ENCODE measurements at regions not wholly inside any gene's neighbourhood (a gene's known extent, or its start where the extent isn't known, plus 50 kb on each side); places are given as distances from the start of the nearest gene placed in this dataset.

DNA sequence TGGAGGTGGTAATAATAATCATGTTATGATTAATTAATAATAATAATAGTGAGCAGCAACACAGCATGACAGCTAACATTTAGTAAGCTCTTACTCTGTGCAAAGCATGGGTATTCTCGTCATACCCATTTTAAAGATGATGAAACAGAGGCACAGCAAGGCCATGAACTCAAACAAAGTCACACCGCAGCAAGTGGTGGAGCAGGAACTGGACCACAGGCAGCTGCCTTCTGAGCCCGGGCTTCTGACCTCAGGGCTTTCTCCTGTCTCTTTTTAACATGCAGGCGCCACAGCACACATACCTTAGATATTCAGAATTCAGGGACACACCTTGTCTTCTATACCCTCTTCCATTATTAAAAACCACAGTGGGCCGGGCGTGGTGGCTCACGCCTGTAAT, 50.7 kb upstream of the SPATA12 start:
- no peak overlapping the region for H3K27ac ChIP-seq (ENCODE audit: low read depth, low read length)
- WGBS, 3 donors = 97 to 98% (median 97%) methylated on average over 7 of the region's 7 CpGs

DNA sequence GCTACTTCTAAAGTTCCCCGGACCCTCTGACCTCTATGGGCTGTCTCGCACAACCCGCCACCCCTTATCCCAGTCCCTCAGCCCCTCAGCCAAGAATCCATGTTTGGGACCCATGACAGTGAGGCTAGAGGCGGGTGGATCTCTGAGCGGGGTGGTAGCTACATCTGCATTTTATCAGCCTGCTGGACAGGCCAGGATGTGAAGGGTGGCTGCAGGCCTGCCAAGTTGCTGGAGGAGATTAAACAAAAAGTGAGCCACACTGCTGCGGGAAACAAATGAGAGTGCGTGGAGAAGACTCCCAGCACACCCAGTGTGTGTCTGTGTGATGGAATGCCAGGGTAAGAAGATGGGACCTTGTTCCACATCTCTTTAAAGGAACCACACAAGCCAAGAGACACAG, 51.1 kb upstream of the SPATA12 start:
- no peak overlapping the region for H3K27ac ChIP-seq (ENCODE audit: low read depth, low read length)
- WGBS, 3 donors = 53 to 77% (median 69%) methylated on average over 7 of the region's 7 CpGs

DNA sequence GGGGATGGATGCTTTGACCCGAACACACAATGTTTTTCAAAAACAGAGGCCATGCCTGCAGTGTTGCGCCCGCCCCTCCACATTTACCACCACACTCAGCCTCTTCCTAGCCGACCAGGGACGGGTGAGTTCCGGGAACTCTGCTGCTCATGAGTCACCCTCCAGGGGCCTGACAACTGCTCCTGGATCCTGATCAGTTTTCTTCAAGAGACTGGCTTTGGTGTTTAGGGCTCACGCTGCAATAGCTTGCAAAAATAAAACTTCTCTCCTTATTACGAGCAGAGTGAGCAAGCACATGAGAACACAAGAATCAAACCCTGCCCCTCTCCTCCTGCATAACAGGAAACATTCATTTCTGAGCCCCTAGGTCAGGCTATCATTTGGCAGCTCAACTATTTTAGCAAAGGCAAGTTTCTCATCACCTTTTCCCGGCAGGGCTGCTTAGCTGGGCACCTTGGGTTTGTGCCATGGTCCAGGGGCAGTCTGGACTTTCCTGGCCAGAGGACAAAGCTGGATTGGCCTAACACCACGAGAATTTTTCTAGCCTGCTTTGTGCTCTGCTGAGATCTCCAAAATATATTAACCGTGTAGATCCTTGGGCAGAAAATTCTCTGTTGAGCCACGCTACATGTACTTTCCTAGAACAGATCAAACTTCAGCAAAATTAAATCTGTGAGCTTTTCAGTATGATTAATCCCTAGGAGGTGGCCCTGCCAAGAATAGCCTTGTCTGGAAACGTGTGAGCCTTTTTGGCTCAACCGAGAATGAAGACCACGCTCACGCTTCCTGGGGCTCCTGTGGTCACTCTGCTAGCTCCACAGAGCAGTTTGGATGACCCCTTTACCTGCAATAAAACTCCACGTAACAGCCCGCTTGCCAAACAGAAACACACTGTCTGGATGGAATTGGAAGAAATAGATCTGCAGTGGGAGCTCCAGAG, 52.7 kb upstream of the SPATA12 start:
- WGBS, 3 donors = 32 to 59% (median 33%) methylated on average over 18 of the region's 18 CpGs

DNA sequence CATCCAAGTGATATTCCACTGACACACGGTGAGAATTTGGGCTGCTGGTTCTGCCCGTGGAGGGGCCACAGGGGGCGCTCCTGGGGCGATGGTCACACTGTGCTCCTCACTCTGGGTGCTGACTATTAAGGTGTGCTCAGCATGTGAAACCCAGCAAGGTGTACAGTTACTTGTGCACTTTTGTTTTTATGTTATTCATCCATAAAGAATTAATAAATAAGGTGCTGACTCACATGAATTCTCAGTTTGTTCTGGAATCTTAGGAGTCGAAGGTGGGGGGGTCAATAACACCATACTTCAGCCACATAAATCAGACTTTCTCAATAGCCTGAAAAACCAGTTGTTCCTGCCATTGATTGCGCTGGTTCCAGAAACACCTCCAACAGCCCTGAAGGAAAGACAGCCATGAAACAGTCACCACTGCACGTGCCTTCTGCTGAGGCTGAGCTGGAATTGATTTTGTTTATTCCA, 53.5 kb upstream of the SPATA12 start:
- peak overlapping the region; percentile 72 for H3K27ac ChIP-seq (ENCODE audit: low read depth, low read length)
- 45 to 56% (median 52%) methylated on average over 7 of the region's 7 CpGs for WGBS, 3 donors

More for the DNA sequence above, 52.7 kb upstream of the SPATA12 start:
- H3K27ac ChIP-seq (ENCODE audit: low read depth, low read length) = peak overlapping the region; percentile 81

DNA sequence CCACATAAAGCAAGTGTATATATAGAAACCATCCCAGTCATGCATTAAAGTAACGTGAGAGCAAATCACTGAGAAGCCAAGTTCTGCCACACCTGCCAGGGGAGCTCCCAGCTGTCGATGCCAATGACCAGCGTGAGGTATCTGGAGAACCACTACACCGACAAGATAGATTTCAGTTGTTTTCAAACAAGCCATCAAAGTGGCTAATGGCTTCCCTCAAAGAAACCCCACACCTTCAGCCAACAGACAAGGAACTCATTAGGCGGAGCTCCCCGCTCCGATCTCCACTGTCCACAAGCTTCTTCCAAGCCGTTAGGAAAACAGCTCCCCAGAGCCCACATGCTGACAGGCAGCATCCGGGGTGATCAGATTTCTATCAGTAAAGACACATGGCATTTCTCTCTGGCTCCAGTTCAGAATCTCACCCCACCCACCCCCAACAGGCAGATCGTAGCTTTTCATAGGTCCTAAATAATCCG, 54.2 kb upstream of the SPATA12 start:
- WGBS, 3 donors = 78 to 81% (median 80%) methylated on average over 11 of the region's 11 CpGs
- no peak overlapping the region for H3K27ac ChIP-seq (ENCODE audit: low read depth, low read length)

DNA sequence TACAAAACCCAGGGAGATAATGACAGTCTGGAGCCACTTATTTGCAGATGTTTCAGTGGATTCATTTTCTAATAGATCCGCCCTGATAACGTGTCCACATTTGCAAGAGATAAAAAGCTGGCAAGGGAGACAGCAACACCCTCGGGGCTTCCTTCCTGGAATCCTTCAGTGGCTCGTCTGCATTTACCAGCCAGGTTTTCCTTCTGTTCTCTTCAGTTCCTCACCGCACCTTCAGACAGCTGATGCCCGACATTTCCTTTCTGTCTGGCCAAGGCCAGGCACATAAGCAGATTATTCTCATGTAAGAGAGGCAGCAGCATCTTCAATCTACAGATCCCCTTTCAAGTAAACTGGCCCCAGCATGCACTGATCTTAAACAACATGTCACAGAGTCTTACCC, 56.2 kb upstream of the SPATA12 start:
- H3K27ac ChIP-seq (ENCODE audit: low read depth, low read length) = no peak overlapping the region
- WGBS, 3 donors = 34 to 66% (median 44%) methylated on average over 6 of the region's 6 CpGs

DNA sequence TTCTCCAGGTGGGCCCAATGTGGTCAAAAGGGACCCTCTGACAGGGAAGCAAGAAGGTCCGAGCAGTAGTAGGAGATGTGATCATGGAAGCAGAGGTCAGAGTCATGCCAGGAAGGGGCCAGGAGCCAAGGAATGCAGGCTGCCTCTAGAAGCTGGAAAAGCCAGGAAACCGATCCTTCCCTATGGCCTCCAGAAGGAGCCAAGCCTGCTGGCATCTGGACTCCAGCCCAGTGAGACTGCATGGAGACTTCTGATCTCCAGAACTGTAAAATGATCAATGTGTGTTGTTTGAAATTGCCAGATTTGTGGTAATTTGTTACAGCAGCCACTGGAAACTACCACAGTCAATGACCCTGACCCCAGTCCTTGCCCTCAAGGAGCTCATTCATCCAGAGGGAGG, 56.8 kb upstream of the SPATA12 start:
- WGBS, 3 donors = 91 to 94% (median 91%) methylated on average over 2 of the region's 2 CpGs
- H3K27ac ChIP-seq (ENCODE audit: low read depth, low read length) = no peak overlapping the region

DNA sequence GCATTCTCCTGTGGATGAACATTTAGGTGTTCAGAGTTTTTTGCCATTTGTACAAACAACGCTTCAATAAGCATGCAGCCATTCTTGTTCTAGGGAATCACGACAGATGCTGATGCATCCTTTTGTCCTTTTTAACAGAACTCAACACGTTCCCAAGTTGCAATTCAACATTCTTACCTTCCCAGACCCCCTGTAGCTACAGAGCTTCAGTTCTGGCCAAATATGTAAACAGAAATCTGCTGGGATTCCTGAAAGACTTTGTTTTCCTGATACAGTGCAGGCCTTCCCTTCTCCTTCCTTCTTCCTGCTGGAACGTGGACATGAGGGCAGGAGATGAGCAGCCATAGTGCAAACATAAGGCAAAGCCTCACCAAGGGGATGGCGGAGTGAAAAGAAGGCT, 59.1 kb upstream of the SPATA12 start:
- no peak overlapping the region for H3K27ac ChIP-seq (ENCODE audit: low read depth, low read length)
- WGBS, 3 donors = 76 to 92% (median 90%) methylated on average over 5 of the region's 5 CpGs

DNA sequence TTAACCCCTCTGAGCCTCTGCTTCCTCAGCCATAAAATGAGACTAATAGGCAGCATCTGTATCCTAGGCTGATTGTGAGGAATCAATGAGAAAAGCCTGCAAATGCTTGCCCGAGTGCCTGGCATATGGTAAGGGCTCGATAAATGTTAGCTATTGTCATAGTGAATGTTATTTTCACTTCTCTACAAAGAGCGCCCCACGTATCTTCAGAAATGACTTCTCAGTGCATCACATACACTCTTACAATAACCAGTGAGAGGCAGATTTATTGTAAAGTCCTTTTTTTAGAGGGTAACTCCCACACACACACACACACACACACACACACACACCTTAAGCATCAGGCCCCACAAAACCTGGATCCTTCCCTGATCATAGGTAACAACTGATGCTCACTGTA, 60.5 kb upstream of the SPATA12 start:
- 95 to 96% (median 96%) methylated on average over 4 of the region's 4 CpGs for WGBS, 3 donors
- no peak overlapping the region for H3K27ac ChIP-seq (ENCODE audit: low read depth, low read length)

DNA sequence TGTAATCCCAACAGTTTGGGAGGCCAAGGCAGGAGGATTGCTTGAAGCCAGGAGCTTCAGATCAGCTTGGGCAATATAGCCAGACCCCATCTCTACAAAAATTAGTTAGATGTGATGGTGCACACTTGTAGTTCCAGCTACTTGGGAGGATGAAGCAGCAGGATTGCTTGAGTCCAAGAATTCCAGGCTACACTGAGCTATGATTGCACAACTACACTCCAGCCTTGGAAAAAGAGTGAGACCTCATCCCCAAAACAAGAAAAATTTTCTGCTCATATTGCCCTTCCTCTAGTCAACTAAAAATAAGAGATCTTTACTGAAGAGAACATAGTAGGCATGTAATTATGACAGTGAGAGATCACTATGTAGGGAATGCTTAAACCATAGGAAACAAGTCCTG, 60.9 kb upstream of the SPATA12 start:
- H3K27ac ChIP-seq (ENCODE audit: low read depth, low read length) = no peak overlapping the region

DNA sequence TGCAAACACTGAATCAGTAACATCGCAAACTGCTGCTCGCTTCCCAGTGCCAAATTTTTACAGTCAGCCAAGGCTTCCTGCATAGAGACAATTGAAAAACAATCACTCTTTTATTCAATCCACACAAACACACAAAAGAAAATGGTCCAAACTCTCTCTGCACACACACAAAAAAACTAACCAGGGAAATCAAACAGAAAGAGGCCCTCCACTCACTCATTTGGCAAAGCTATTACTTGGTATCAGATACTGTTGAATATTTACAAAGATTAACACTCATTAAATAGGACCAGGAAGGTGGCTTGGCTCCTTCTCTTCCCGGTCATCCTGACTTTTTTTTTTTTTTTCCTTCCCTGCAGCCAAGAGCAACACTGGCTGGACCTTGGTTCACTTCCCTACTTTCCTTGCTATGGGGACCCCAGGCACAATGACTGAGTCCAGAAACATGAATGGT, 62.4 kb upstream of the SPATA12 start:
- no peak overlapping the region for H3K27ac ChIP-seq (ENCODE audit: low read depth, low read length)
- 40 to 53% (median 46%) methylated on average over 3 of the region's 3 CpGs for WGBS, 3 donors

DNA sequence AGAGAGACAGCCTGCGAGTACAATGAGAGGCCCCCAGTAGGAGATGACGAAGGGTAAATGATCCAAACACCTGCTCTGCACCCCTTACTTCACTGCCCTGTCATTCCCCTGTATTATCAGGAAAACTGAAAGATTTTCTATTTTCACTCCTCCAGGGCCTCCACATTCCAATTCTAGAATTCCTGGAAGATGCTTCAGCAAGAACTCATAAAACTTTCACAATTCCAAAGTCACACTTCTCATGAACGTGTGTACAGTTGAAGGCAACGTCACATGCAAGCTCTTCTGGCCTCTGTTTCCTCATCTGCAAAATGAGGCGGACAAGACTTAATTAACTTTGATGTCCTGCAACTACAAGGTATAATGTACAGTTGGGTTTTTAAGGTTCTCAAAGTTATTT, 62.8 kb upstream of the SPATA12 start:
- WGBS, 3 donors = 64 to 77% (median 73%) methylated on average over 5 of the region's 5 CpGs
- no peak overlapping the region for H3K27ac ChIP-seq (ENCODE audit: low read depth, low read length)

DNA sequence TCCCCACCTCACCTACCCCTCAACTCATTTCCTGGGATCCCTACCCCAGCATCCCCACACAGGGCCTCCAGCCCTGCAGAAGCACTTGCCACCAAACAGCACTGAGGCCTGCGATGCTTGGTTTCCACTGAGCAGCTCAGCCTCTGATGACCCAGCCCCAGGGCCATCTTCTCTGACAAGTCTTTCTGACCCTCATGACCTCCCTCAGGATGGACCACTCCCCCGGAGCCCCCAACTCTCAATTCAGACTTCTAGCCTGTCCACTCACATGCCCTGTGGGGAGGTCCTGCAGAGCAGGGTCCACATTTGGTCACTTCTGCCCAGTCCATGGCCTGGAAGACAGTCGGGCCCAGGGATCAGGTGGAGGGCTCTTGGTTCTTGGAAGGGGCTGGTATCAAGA, 63.4 kb upstream of the SPATA12 start:
- WGBS, 3 donors = 91 to 94% (median 93%) methylated on average over 3 of the region's 3 CpGs
- no peak overlapping the region for H3K27ac ChIP-seq (ENCODE audit: low read depth, low read length)

DNA sequence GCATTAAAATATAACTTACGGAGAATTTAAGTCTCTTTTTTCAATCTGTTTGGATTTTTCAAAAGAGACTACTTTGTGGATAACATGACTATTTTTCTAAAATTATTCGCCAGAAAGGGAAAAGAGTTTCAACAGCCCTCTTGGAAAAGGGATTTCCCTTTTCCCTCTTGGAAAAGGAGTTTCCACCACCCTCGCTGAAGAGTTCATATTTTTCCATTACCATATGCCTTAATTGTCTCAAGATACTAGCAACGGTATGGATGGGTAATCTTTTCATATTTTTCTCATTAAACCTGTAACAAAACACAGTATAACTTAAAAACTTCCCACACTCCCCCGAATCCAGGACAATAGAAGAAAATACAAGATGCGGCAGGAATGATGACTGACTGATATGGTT, 66.1 kb upstream of the SPATA12 start:
- 80 to 88% (median 87%) methylated on average over 6 of the region's 6 CpGs for WGBS, 3 donors
- H3K27ac ChIP-seq (ENCODE audit: low read depth, low read length) = no peak overlapping the region

DNA sequence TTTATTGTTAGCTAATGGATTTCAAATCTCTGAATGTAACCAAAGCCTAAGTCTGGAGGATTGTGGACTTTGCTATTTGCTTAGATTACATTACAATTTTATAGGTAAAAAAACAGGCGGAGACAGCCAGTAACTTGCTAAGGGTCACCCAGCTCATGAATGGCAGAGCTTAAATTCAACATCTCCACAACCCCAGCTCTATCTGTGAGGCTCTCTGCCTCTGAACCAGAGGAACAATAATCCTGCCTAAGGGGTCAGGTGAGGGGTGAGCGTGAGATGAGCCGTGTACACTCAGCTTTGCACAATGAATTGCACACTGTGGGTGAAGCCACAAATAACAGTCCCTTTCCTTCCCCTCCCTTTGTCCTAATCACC, 69.8 kb upstream of the SPATA12 start:
- H3K27ac ChIP-seq (ENCODE audit: low read depth, low read length) = no peak overlapping the region

DNA sequence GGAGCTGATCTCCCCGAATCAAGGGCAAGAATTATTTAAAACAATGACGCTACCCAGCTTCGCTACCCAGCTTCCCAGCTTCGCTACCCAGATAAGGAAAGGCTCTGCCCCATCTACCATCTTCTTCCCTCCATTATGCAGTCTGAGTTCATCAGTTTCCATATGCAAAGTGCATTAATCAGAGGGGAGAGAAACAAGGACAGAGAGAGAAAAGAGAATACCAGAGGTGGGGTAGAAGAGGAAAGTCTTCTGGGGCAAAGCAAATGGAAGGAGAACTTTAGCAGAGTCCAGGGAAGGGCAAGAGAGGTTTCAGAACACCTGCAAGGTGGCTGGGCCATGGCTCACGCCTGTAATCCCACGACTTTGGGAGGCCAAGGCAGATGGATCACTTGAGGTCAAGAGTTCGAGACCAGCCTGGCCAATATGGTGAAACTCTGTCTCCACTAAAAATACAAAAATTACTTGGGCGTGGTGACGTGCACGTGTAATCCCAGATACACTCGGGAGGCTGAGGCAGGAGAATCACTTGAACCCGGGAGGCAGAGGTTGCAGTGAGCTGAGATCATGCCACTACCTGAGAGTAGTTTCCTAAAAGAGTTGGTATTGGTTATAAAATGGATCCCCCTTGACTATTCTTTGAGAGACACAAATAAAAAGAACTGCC, 70.4 kb upstream of the SPATA12 start:
- no peak overlapping the region for H3K27ac ChIP-seq (ENCODE audit: low read depth, low read length)
- 69 to 90% (median 77%) methylated on average over 12 of the region's 12 CpGs for WGBS, 3 donors

More for the DNA sequence above, 69.8 kb upstream of the SPATA12 start:
- WGBS, 3 donors = 65 to 76% (median 65%) methylated on average over 3 of the region's 3 CpGs

DNA sequence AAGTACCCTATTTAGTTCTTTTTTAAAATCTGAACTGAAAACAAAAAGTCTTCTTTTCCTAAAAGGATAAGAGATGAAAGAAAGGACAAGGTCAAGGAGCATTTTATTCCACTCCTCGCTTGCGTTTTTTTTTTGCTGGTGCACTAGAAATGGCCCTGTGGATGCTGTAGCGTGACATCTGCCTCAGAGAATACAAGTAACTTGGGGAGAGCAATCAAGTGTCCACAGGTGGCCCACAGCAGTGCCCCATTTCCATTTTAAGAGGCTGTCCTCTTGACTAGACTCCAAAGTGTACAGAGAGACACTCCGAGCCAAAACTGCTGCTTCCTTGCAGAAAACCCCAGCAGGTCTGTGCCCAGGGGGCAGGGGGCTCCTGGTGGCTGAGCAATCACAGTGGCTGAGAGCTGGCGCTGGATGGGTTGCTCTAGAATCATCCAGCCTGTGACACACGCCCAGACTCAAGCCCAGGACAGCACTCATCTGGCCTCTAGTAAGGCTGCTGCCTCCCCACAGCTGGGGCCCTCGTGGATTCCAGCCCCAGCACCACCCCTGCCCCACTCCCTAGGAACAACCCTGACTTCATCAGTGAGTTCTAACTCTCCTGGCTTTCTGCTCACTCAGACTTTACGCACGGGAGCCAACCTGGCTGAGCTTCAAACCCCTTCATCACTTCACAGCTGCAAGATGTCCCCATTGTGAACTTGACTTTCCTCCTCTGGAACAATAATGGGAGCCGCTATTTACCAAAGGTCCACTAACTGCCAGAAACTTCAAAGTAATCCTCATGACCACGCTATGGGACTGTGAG, 71.1 kb upstream of the SPATA12 start:
- H3K27ac ChIP-seq (ENCODE audit: low read depth, low read length) = no peak overlapping the region
- WGBS, 3 donors = 49 to 60% (median 56%) methylated on average over 11 of the region's 11 CpGs

DNA sequence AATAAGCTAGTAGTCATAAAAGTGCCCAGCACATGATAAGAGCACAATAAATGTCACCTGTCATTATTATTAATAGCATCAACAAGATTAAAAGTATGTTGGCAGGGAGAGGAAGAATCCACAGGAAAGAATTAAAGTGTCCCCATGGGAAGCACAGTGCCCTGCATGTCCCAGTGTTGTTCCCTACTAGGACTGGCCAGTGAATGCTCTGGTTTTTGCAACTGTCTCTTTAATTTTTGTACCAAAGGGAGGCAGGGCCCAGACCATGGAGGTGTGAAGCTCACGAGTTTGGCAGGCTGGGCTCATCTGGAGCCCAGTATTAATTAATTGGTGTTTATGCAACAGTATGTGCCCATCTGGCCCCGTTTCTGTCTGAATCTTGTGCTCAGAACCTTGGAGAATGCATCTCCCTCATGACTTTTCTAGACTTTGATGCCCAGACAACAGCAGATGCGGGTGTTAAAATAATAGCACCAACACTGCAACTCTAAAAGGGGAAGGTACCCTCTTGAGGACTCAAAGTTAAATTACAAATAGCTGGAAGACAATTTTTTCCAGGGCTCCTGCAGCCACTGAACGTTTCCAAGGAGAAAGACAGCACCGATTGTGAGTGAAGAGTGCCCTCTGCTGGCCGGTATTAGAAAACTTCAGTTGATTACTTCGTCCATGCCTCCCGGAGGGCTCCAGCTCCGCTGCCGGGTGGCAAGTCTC, 71.9 kb upstream of the SPATA12 start:
- 8 to 15% (median 9%) methylated on average over 10 of the region's 10 CpGs for WGBS, 3 donors
- H3K27ac ChIP-seq (ENCODE audit: low read depth, low read length) = no peak overlapping the region

Data from adipose tissue (tissue), 3 donors.